Mucosa of stomach (tissue), 1 donor: ENCODE measurements at regions not wholly inside any gene's neighbourhood (a gene's known extent, or its start where the extent isn't known, plus 50 kb on each side); places are given as distances from the start of the nearest gene placed in this dataset.

Experiments
- H3K27me3 ChIP-seq: one replicate; pipeline ENCODE4 v1.7.0; 2013; ENCODE audit warnings: mild to moderate bottlenecking, low read length; ENCODE audit not compliant: control insufficient read depth, insufficient read depth
- H3K36me3 ChIP-seq: one replicate; pipeline ENCODE4 v1.7.0; 2013; ENCODE audit warnings: low read length; ENCODE audit not compliant: control insufficient read depth, insufficient read depth
- H3K4me1 ChIP-seq: one replicate; pipeline ENCODE4 v1.7.0; 2013; ENCODE audit warnings: mild to moderate bottlenecking, low read length; ENCODE audit not compliant: control insufficient read depth, insufficient read depth
- H3K4me3 ChIP-seq: one replicate; pipeline ENCODE4 v1.7.0; 2013; ENCODE audit warnings: low read length
- H3K9ac ChIP-seq: one replicate; pipeline ENCODE4 v1.7.0; 2013; ENCODE audit warnings: mild to moderate bottlenecking, low read length, moderate library complexity
- H3K9me3 ChIP-seq: one replicate; pipeline ENCODE4 v1.7.0; 2013; ENCODE audit warnings: mild to moderate bottlenecking, low read length, moderate library complexity; ENCODE audit not compliant: control insufficient read depth
- donor health status: Pancreatic carcinoma.

DNA sequence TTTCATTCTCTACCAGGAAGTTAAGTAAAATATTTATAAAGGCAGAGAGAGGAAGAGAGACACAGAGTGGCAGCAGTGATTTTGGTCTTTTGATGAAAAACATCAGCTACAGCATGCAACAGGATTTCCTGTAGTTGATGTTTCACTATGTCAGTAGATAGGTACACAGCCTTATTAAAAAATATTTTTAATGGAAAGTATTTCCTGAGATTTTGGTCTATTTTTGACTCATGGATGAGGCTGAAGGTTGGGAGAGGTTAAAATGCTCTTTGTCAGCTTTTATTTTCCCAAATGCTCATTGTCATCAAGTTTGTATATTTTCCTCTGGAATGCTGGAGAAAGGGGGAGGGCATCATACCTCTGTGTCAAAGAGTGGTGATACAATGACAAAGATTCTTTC lies 1112.5 kb downstream of the CBLN2 start:
- H3K9ac ChIP-seq = no peak overlapping the region
- no peaks in the 10 kb centered on the region for H3K27me3 ChIP-seq
- no peaks in the 10 kb centered on the region for H3K9me3 ChIP-seq
- H3K4me1 ChIP-seq = no peaks in the 10 kb centered on the region
- no peak overlapping the region for H3K4me3 ChIP-seq
- H3K36me3 ChIP-seq = no peaks in the 10 kb centered on the region

GRCh38 chr18:71431171-71431570 lies 1113.0 kb downstream of the CBLN2 start:
- no peaks in the 10 kb centered on the region for H3K9me3 ChIP-seq
- H3K4me3 ChIP-seq = no peak overlapping the region
- no peak overlapping the region for H3K9ac ChIP-seq
- no peaks in the 10 kb centered on the region for H3K27me3 ChIP-seq
- no peaks in the 10 kb centered on the region for H3K36me3 ChIP-seq
- H3K4me1 ChIP-seq = no peaks in the 10 kb centered on the region

DNA sequence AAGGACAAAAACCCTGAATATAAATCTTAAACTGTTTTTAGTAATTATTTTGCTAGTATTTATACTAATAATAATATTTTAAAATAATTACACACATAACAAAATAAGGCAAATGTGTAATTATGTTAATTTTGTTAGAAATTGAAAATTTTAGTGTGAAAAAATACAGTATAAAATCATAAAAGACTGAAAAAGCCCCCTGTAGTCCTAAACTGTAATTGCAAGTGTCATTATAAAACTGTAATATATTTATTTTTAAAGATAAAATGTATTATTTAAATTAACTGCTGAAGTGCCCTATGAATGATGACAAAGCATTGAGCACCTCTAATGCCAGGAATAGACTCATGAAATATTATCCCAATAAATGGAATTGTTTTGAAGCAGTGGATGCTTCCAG lies 1117.7 kb downstream of the CBLN2 start:
- no peaks in the 10 kb centered on the region for H3K27me3 ChIP-seq
- no peaks in the 10 kb centered on the region for H3K9me3 ChIP-seq
- H3K4me1 ChIP-seq = no peaks in the 10 kb centered on the region
- H3K9ac ChIP-seq = no peak overlapping the region
- no peak overlapping the region for H3K4me3 ChIP-seq
- H3K36me3 ChIP-seq = no peaks in the 10 kb centered on the region

- Histone ChIP-seq H3K4me1 (no peaks in the 10 kb centered on the region), H3K36me3 (no peaks in the 10 kb centered on the region), H3K4me3 (no peak overlapping the region), H3K9me3 (no peaks in the 10 kb centered on the region), H3K27me3 (no peaks in the 10 kb centered on the region), H3K9ac (no peak overlapping the region)
Measured at GRCh38 chr18:71405169-71405809, 1116.4 kb downstream of the SOCS6 start.

- no peak overlapping the region for H3K9ac ChIP-seq
- H3K36me3 ChIP-seq = no peaks in the 10 kb centered on the region
- no peaks in the 10 kb centered on the region for H3K27me3 ChIP-seq
- H3K4me1 ChIP-seq = no peaks in the 10 kb centered on the region
- H3K9me3 ChIP-seq = no peaks in the 10 kb centered on the region
- H3K4me3 ChIP-seq = no peak overlapping the region
Measured at GRCh38 chr18:71403501-71403900, 1114.7 kb downstream of the SOCS6 start.

- H3K4me3 ChIP-seq = no peak overlapping the region
- H3K27me3 ChIP-seq = no peaks in the 10 kb centered on the region
- no peaks in the 10 kb centered on the region for H3K36me3 ChIP-seq
- no peaks in the 10 kb centered on the region for H3K9me3 ChIP-seq
- H3K9ac ChIP-seq = no peak overlapping the region
- H3K4me1 ChIP-seq = no peaks in the 10 kb centered on the region
Measured at GRCh38 chr18:71398531-71398930, 1109.7 kb downstream of the SOCS6 start.

DNA sequence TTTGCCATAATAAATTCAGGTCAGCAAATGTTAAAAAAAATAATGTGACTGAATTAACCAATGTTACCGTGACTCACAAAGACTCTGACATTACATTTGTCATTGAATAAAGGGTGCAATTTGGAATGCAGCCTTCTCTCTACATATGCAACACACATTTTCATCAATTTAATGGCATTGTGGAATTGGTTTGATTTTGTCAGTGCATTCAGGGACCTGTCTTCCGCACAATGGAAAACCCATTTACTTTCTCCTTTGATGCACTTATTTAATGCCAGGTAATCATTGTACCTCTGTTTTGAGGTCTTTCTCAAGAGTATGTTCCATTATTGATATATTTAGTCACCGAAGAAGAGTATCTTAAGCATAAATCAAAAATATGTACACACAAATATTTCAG lies 1099.3 kb downstream of the SOCS6 start:
- Histone ChIP-seq H3K27me3 (no peaks in the 10 kb centered on the region), H3K4me3 (no peak overlapping the region), H3K9ac (no peak overlapping the region), H3K36me3 (no peaks in the 10 kb centered on the region), H3K9me3 (no peaks in the 10 kb centered on the region), H3K4me1 (no peaks in the 10 kb centered on the region)

- no peaks in the 10 kb centered on the region for H3K27me3 ChIP-seq
- no peaks in the 10 kb centered on the region for H3K9me3 ChIP-seq
- no peak overlapping the region for H3K4me3 ChIP-seq
- H3K36me3 ChIP-seq = no peaks in the 10 kb centered on the region
- H3K4me1 ChIP-seq = no peaks in the 10 kb centered on the region
- no peak overlapping the region for H3K9ac ChIP-seq
Measured at GRCh38 chr18:71374294-71375000, 1085.6 kb downstream of the SOCS6 start.

GRCh38 chr18:71371951-71372605 lies 1083.2 kb downstream of the SOCS6 start:
- Histone ChIP-seq H3K9ac (no peak overlapping the region), H3K36me3 (no peaks in the 10 kb centered on the region), H3K9me3 (no peaks in the 10 kb centered on the region), H3K4me1 (no peaks in the 10 kb centered on the region), H3K4me3 (no peak overlapping the region), H3K27me3 (no peaks in the 10 kb centered on the region)

GRCh38 chr18:71370671-71371445 lies 1082.0 kb downstream of the SOCS6 start:
- Histone ChIP-seq H3K9me3 (no peaks in the 10 kb centered on the region), H3K4me3 (no peak overlapping the region), H3K36me3 (no peaks in the 10 kb centered on the region), H3K4me1 (no peaks in the 10 kb centered on the region), H3K9ac (no peak overlapping the region), H3K27me3 (no peaks in the 10 kb centered on the region)

- Histone ChIP-seq H3K9ac (no peak overlapping the region), H3K4me3 (no peak overlapping the region), H3K27me3 (no peaks in the 10 kb centered on the region), H3K36me3 (no peaks in the 10 kb centered on the region), H3K4me1 (no peaks in the 10 kb centered on the region), H3K9me3 (no peaks in the 10 kb centered on the region)
Measured at GRCh38 chr18:71370095-71370494, 1081.2 kb downstream of the SOCS6 start.

GRCh38 chr18:71362140-71362539 lies 1073.3 kb downstream of the SOCS6 start:
- no peaks in the 10 kb centered on the region for H3K27me3 ChIP-seq

More at GRCh38 chr18:71362140-71362539, 1073.3 kb downstream of the SOCS6 start:
- Histone ChIP-seq H3K4me3 (no peak overlapping the region), H3K9me3 (no peaks in the 10 kb centered on the region), H3K4me1 (no peaks in the 10 kb centered on the region), H3K36me3 (no peaks in the 10 kb centered on the region), H3K9ac (no peak overlapping the region)
